GM12872 (cell line): ENCODE measurements at regions not wholly inside any gene's neighbourhood (a gene's known extent, or its start where the extent isn't known, plus 50 kb on each side); places are given as distances from the start of the nearest gene placed in this dataset.

ENCODE experiments used
- TF ChIP-seq, protein P1 (sequence below): IDR thresholded peaks from 3 replicates; pipeline ENCODE4 v1.5.1; 2011; ENCODE audit warnings: low read depth, mild to moderate bottlenecking, low read length, moderate library complexity; ENCODE audit not compliant: insufficient read depth

DNA sequence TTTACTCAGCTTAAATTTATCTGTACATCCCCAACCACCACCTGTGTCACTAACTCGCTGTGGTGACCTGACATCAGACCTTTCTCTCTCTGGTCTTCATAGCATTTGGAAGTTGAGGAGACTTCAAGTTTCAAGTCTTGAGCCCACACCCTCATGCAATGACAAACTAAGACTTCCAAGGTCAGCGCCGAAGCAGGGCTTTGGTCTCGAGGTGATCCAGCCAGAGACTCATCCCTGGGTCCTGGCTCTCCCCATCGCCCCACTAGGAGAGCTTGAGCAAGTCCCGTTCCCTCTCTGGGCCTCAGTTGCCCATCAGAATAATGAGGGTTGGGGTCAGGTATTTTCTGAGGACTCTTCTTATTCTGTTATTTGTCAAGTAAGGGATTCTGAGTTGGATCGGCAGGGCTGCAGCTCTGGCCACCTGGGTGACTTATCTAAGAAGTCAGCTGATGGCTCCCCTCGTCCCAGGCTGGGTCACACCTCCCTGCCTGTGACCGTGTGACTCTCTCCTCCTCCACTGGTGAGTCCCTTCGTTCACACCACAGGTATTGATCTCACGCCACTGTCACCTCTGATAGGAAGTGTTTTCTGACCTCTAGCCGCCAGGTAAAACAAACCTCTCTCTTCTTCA lies 143.7 kb upstream of the RUNX3 start:
- TF ChIP-seq, protein P1, sequence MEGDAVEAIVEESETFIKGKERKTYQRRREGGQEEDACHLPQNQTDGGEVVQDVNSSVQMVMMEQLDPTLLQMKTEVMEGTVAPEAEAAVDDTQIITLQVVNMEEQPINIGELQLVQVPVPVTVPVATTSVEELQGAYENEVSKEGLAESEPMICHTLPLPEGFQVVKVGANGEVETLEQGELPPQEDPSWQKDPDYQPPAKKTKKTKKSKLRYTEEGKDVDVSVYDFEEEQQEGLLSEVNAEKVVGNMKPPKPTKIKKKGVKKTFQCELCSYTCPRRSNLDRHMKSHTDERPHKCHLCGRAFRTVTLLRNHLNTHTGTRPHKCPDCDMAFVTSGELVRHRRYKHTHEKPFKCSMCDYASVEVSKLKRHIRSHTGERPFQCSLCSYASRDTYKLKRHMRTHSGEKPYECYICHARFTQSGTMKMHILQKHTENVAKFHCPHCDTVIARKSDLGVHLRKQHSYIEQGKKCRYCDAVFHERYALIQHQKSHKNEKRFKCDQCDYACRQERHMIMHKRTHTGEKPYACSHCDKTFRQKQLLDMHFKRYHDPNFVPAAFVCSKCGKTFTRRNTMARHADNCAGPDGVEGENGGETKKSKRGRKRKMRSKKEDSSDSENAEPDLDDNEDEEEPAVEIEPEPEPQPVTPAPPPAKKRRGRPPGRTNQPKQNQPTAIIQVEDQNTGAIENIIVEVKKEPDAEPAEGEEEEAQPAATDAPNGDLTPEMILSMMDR: no peak

DNA sequence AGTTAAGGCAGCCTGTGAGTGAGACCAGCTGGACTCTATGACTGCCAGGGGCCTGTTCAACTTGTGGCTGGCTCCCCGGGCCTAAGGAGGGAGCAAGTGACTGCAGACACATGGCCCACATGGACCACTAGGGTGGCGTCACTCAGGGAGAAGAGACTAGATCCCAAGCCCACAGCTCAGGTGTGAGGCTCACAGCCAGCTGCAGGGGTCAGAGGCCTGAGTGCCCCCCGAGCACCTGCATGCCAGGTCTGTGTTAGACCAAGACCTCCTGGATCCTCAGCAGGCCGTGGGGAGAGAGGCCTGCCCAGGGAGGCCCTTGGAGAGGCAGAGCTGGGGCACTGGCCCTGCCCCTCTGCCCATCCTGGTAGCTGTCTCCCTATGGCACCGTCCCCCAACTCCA lies 142.4 kb upstream of the RUNX3 start:
- TF ChIP-seq, protein P1: no peak

DNA sequence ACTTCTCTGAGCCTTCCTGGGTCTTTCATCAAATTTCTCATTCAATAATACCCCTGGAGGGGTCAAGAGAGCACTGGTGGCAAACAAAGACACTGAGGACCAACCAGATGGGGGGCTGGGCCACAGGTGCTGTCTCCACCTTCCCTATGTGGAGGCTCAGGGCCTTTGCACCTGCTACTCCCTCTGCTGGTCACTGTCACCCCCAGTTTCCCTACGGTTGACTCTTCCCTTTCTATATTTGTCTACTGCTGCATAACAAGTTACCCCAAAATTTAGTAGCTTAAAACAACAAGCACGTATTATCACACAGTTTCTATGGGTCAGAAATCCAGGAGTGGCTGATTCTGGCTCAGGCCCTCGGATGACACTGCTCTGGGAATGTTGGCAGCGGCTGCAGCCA lies 138.8 kb upstream of the RUNX3 start:
- TF ChIP-seq, protein P1: peak; percentile 62

DNA sequence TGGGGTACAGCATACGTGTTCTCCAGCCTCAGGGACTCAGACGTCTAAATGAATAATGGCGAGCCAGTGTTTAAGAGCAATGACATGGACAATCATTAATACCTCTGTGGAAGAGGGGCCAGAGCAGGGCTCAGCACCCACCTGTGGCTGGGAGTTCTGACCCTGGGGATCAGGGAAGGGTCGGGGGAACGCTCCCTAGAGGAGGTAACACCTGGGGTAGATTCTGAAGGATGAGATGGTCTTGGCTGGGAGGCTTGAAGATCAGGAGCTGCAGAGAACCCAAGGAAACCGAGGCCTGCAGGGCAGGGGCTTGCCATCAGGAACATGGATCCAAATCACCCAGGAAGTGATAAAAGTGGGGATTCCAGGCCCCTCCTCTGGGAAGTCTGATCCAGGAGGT lies 138.2 kb upstream of the RUNX3 start:
- TF ChIP-seq, protein P1: no peak

DNA sequence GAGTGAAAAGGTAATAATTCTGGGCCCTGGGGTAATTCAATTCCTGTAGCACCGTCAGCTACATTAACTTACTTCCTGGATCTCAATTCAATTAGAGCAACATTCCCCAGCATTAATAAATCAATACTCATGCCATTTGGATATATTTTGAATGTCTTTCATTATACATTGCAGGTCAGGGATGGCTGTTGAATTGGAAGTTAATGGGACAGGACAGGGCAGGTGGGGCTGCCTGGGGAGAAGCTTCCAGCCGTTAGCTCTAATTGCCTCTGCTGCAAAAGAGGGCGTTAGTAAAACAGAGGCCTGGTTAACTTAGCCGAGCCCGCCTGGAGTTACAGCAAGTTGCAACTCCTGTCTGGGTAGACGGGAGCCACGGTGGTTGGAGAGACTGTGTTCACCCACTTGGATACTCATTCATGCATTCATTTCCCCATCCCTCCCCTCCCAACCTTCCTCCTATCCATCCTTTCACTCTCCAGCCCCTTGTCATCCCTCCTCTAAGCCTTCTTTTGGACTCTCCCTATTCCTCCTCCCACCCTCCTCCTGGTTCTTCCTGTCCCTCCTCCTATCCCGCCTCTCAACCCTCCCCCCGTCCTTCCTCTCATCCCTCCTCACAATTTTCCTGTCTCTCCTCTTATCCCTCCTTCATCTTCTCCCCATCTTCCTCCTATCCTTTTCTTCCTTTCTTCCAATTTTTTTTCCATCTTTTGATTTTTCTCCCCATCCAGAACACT lies 137.6 kb upstream of the RUNX3 start:
- TF ChIP-seq, protein P1: no peak

DNA sequence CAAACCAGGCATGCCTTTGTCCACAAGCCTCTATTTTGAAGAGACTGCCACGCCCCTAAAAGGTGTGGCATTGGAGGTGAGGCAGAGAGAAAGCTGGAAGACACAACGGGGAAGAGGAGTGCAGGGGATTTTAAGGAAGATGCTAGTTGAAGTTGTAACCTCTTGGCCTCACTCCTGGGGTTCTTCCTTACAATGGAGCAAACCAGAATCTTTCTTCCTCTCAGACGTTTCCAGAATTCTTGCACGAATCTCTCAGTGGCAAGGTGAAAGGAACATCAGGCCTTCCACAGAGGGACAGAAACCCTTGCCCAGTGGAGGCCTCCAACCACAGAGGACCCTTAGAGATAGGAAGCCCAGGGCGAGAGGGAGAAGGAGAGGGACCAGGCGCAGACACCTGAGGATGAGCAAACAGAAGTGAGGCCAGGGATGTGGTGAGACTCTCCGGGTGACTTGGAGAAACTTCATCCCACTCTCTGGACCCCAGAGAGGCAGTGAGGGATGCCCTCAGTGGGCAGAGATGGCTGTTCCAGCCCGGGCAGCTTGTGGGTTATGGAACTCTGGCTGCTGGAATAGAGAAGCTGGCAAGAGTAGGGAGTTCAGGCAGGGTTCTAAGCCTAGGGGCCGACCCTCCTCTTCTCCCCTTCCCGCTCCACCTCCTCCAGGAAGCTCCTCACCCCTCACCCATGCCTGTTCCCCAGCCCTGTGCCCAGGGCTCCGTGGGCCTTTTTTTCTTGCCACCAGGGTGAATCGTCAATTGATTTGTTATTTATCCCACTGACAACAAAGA lies 136.8 kb upstream of the RUNX3 start:
- TF ChIP-seq, protein P1: no peak

DNA sequence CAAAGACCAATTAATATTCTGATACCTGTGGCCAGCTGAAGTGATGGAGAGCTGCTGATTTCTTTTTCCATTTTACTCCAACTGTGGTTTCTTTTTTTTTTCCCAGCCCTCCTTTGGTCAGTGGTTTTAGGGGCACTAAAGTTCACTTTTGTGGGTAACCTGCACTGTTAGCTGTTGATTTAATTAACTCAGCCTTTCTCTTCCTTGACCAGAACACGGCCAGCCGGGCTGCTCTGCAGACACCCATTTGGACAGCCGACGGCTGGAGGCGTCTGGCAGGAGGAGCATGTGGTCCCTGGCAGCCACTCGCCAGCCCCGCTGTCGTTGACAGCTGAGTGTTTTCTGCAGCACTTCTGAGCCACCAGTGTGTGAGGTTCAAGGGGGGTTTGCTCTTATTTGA lies 136.2 kb upstream of the RUNX3 start:
- TF ChIP-seq, protein P1: no peak
